ENCODE measurements at regions not wholly inside any gene's neighbourhood (a gene's known extent, or its start where the extent isn't known, plus 50 kb on each side); places are given as distances from the start of the nearest gene placed in this dataset.

- POLR2A ChIA-PET: no interaction called here
- DNase-seq (ENCODE audit: low read depth, low spot score): no peak
Observed at GRCh38 chr4:38570647-38571276, 93.2 kb upstream of the KLF3 start.

GRCh38 chr4:38572793-38573192 lies 91.2 kb upstream of the KLF3 start:
- H3K27me3 ChIP-seq (ENCODE audit: control insufficient read depth, insufficient read depth, low read length): peaks cover 3% of the 10 kb centered on the region
- ChIA-PET CTCF (no interaction called here), POLR2A (no interaction called here)
- no peak overlapping the region for H3K4me3 ChIP-seq (ENCODE audit: low read depth, low read length)
- H3K27ac ChIP-seq (ENCODE audit: low read depth, low read length): no peak overlapping the region
- DNase-seq (ENCODE audit: low read depth, low spot score): no peak
- no peak for TF ChIP-seq CTCF (IDR thresholded peaks at IDR 0.05; ENCODE audit: low read depth, low read length)
- no peaks in the 10 kb centered on the region; the same call in 1 of the 2 replicates for H3K9me3 ChIP-seq (ENCODE audit: control insufficient read depth, insufficient read depth, low read length)

More at GRCh38 chr4:38570647-38571276, 93.2 kb upstream of the KLF3 start:
- H3K27me3 ChIP-seq (ENCODE audit: control insufficient read depth, insufficient read depth, low read length): peaks cover 3% of the 10 kb centered on the region
- CTCF ChIA-PET: no interaction called here
- no peak overlapping the region for H3K4me3 ChIP-seq (ENCODE audit: low read depth, low read length)
- H3K27ac ChIP-seq (ENCODE audit: low read depth, low read length): no peak overlapping the region
- no peak for TF ChIP-seq CTCF (IDR thresholded peaks at IDR 0.05; ENCODE audit: low read depth, low read length)
- H3K9me3 ChIP-seq (ENCODE audit: control insufficient read depth, insufficient read depth, low read length): no peaks in the 10 kb centered on the region; the same call in 1 of the 2 replicates

- peaks cover 3% of the 10 kb centered on the region for H3K27me3 ChIP-seq (ENCODE audit: control insufficient read depth, insufficient read depth, low read length)
- H3K27ac ChIP-seq (ENCODE audit: low read depth, low read length): no peak overlapping the region
- no peak for TF ChIP-seq CTCF (IDR thresholded peaks at IDR 0.05; ENCODE audit: low read depth, low read length)
- no peaks in the 10 kb centered on the region; the same call in 1 of the 2 replicates for H3K9me3 ChIP-seq (ENCODE audit: control insufficient read depth, insufficient read depth, low read length)
- no peak overlapping the region for H3K4me3 ChIP-seq (ENCODE audit: low read depth, low read length)
- ChIA-PET CTCF (no interaction called here), POLR2A (no interaction called here)
- DNase-seq (ENCODE audit: low read depth, low spot score): no peak
Observed at GRCh38 chr4:38574559-38575333, 89.3 kb upstream of the KLF3 start.

- POLR2A ChIA-PET: no interaction called here
- Histone ChIP-seq H3K27ac (ENCODE audit: low read depth, low read length) (no peak overlapping the region), H3K27me3 (ENCODE audit: control insufficient read depth, insufficient read depth, low read length) (peaks cover 3% of the 10 kb centered on the region), H3K9me3 (ENCODE audit: control insufficient read depth, insufficient read depth, low read length) (no peaks in the 10 kb centered on the region), H3K4me3 (ENCODE audit: low read depth, low read length) (no peak overlapping the region)
- CTCF ChIA-PET: interaction anchor here (0.5 kb wide), 1 partner anchor 514 kb away, joined by 4 read pairs; no protein-coding TSS in a partner anchor
- TF ChIP-seq CTCF (IDR thresholded peaks at IDR 0.05; ENCODE audit: low read depth, low read length): no peak
- DNase-seq (ENCODE audit: low read depth, low spot score): no peak
Observed at GRCh38 chr4:38576767-38577166, 87.2 kb upstream of the KLF3 start.

- Histone ChIP-seq H3K4me3 (ENCODE audit: low read depth, low read length) (no peak overlapping the region), H3K27me3 (ENCODE audit: control insufficient read depth, insufficient read depth, low read length) (peaks cover 5% of the 10 kb centered on the region), H3K9me3 (ENCODE audit: control insufficient read depth, insufficient read depth, low read length) (no peaks in the 10 kb centered on the region), H3K27ac (ENCODE audit: low read depth, low read length) (no peak overlapping the region)
- DNase-seq (ENCODE audit: low read depth, low spot score): no peak
- ChIA-PET CTCF (interaction anchor here (0.6 kb wide), 1 partner anchor 85 kb away, joined by 4 read pairs; no protein-coding TSS in a partner anchor), POLR2A (no interaction called here)
- no peak for TF ChIP-seq CTCF (IDR thresholded peaks at IDR 0.05; ENCODE audit: low read depth, low read length)
Observed at GRCh38 chr4:38577462-38577861, 86.5 kb upstream of the KLF3 start.
